ENCODE measurements at regions not wholly inside any gene's neighbourhood (a gene's known extent, or its start where the extent isn't known, plus 50 kb on each side); places are given as distances from the start of the nearest gene placed in this dataset.

DNA sequence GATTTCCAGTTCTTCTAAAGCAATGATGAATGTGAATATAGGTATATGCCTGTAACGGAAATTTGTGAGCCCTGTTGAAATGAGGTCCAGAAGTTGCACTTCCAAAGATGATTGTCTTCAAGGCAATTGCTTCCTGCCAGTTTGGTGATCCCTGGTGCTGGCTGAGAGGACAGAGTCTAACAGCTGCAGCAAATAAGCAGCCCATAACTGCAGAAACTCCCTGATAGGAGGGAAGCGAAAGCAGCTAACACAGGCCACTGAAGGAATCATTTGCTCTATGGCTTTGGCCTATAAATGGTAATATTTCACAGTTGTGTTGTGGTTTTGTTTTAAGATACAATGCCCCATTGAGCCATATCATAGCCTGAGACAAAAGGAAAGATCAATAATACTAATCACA is 451.5 kb upstream of the MIR17HG start:
- Histone ChIP-seq H3K27ac (no peak overlapping the region), H3K4me1 (no peaks in the 10 kb centered on the region), H3K27me3 (no peaks in the 10 kb centered on the region), H3K4me3 (no peak overlapping the region), H3K9me3 (no peaks in the 10 kb centered on the region), H3K36me3 (no peaks in the 10 kb centered on the region)
- TF ChIP-seq, protein P1, sequence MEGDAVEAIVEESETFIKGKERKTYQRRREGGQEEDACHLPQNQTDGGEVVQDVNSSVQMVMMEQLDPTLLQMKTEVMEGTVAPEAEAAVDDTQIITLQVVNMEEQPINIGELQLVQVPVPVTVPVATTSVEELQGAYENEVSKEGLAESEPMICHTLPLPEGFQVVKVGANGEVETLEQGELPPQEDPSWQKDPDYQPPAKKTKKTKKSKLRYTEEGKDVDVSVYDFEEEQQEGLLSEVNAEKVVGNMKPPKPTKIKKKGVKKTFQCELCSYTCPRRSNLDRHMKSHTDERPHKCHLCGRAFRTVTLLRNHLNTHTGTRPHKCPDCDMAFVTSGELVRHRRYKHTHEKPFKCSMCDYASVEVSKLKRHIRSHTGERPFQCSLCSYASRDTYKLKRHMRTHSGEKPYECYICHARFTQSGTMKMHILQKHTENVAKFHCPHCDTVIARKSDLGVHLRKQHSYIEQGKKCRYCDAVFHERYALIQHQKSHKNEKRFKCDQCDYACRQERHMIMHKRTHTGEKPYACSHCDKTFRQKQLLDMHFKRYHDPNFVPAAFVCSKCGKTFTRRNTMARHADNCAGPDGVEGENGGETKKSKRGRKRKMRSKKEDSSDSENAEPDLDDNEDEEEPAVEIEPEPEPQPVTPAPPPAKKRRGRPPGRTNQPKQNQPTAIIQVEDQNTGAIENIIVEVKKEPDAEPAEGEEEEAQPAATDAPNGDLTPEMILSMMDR (IDR thresholded peaks at IDR 0.05): no peak
- DNase-seq (ENCODE audit: low spot score in 2 of 2): no peak
- intact Hi-C loops (cut with DNase I): no loop called here

DNA sequence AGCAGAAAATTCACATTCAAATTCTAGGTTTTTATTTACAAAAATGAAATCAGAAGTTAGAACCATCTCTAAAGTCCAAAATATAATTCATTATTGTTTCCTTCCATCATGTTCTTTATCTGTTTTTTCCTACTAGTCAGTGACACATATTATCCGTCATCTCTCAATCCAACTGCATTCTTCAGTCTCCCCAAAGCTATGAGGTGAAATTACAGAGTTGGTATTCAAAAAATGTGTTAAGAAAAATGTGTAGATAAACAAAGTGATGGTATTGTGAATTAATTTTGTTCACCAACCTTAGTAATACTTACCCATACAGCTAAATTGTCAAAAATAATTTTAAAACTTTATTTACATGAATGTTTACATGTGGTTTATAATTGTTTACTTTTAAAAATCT is 448.7 kb upstream of the MIR17HG start:
- TF ChIP-seq, protein P1 (IDR thresholded peaks at IDR 0.05): no peak
- H3K4me1 ChIP-seq: no peaks in the 10 kb centered on the region
- H3K4me3 ChIP-seq: no peak overlapping the region
- H3K27ac ChIP-seq: no peak overlapping the region
- intact Hi-C loops (cut with DNase I): no loop called here
- H3K9me3 ChIP-seq: no peaks in the 10 kb centered on the region
- no peak for DNase-seq (ENCODE audit: low spot score in 2 of 2)
- H3K36me3 ChIP-seq: no peaks in the 10 kb centered on the region
- H3K27me3 ChIP-seq: no peaks in the 10 kb centered on the region

DNA sequence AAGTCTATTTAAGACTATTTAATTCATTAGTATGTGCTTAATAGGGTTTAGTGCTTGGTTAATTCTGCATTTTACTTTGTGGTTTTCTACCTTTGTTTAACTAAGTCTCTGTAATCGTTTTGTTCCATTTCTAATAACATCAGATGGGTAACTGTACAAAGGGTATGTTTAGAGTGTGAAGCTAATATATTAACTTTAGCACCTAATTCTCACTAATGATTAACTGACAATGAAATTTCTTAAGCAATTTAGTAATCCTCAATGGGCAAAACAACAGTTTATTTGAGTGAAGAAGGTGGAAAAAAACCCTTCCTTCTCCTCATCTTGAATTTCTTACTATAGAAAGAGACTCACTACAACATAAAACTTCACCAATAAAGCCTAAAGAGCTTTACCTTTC is 448.1 kb upstream of the MIR17HG start:
- Histone ChIP-seq H3K27ac (no peak overlapping the region), H3K4me3 (no peak overlapping the region), H3K4me1 (no peaks in the 10 kb centered on the region), H3K9me3 (no peaks in the 10 kb centered on the region), H3K27me3 (no peaks in the 10 kb centered on the region), H3K36me3 (no peaks in the 10 kb centered on the region)
- intact Hi-C loops (cut with DNase I): no loop called here
- TF ChIP-seq, protein P1 (IDR thresholded peaks at IDR 0.05): no peak
- no peak for DNase-seq (ENCODE audit: low spot score in 2 of 2)

DNA sequence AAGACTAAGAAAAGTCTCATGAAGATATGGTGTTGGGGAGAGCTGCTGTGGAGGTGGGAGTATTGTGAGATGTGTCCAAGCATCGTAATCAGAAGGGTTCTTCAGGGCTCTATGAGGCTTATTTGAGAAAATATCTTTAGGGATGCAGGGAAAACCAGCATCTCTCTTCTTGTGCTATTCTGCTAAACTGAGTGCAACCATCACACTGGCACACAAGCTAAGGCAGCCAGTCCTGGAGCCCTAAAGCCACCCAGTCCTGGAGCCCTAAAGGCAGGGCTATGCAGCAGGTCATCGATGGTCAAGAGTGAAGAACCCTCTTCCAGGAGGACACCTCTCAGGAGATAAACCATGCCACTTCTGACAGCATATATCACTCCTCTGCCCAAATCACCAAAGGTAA is 445.2 kb upstream of the MIR17HG start:
- no peaks in the 10 kb centered on the region for H3K4me1 ChIP-seq
- H3K27me3 ChIP-seq: no peaks in the 10 kb centered on the region
- no peaks in the 10 kb centered on the region for H3K9me3 ChIP-seq
- no peak overlapping the region for H3K4me3 ChIP-seq
- DNase-seq (ENCODE audit: low spot score in 2 of 2): no peak
- H3K27ac ChIP-seq: no peak overlapping the region
- H3K36me3 ChIP-seq: no peaks in the 10 kb centered on the region
- intact Hi-C loops (cut with DNase I): no loop called here
- TF ChIP-seq, protein P1 (IDR thresholded peaks at IDR 0.05): no peak

DNA sequence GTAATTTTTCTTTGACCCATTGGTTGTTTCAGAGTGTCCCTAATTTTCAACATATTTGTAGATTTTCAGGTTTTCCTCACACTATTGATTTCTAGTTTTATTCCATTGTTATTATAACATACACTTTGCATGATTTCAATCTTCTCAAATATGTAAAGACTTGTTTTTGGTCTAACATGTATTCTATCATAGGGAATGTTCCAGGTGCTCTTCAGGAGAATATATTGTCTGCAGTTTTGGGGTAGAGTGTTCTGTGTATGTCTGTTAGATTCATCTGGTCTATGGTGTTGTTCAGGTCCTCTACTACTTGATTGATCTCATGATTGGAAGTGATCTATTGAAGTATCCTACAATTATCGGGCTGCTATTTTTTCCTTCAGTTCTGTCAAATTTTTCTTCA is 440.9 kb upstream of the MIR17HG start:
- no peaks in the 10 kb centered on the region for H3K36me3 ChIP-seq
- H3K4me1 ChIP-seq: no peaks in the 10 kb centered on the region
- no peaks in the 10 kb centered on the region for H3K27me3 ChIP-seq
- intact Hi-C loops (cut with DNase I): no loop called here
- H3K4me3 ChIP-seq: no peak overlapping the region
- DNase-seq (ENCODE audit: low spot score in 2 of 2): no peak
- no peaks in the 10 kb centered on the region for H3K9me3 ChIP-seq
- TF ChIP-seq, protein P1 (IDR thresholded peaks at IDR 0.05): no peak
- H3K27ac ChIP-seq: no peak overlapping the region

DNA sequence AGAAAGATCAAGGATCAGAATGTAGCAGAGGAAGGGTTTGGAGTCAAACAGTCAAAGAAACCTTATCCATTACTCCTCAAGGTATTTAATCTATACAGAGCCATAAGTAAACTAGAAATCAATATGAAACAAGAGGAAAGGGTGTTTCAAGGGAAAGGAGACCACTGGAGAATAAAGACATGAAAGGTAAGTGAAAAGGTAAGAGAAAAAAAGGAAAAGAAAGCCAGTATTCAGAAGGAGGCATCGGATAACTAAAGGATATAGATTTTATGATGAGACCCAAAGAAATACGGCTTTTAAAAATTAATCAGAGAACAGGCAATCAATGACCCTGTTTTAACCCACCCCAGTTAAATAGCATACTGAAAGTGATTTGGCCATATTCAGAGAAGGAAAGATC is 438.7 kb upstream of the MIR17HG start:
- Histone ChIP-seq H3K4me3 (no peak overlapping the region), H3K4me1 (no peaks in the 10 kb centered on the region), H3K9me3 (no peaks in the 10 kb centered on the region), H3K27ac (no peak overlapping the region), H3K27me3 (no peaks in the 10 kb centered on the region), H3K36me3 (no peaks in the 10 kb centered on the region)
- DNase-seq (ENCODE audit: low spot score in 2 of 2): no peak
- TF ChIP-seq, protein P1 (IDR thresholded peaks at IDR 0.05): no peak
- intact Hi-C loops (cut with DNase I): no loop called here
